ENCODE measurements at regions not wholly inside any gene's neighbourhood (a gene's known extent, or its start where the extent isn't known, plus 50 kb on each side); places are given as distances from the start of the nearest gene placed in this dataset.

GRCh38 chr11:23865341-23865975 is 631.4 kb upstream of the LUZP2 start:
- TF ChIP-seq EZH2phosphoT487 (IDR thresholded peaks at IDR 0.05; ENCODE audit: insufficient read depth, low read depth) (no peak), EZH2 (IDR thresholded peaks at IDR 0.05; ENCODE audit: insufficient read depth, poor library complexity, severe bottlenecking) (no peak)

Data from GM23248 (cell line).